Natural killer cell (primary cell): ENCODE measurements at regions not wholly inside any gene's neighbourhood (a gene's known extent, or its start where the extent isn't known, plus 50 kb on each side); places are given as distances from the start of the nearest gene placed in this dataset.

Experiments used
- ATAC-seq, 3 donors: fragments of 150-1000 bp in 2 of 3; fragments of 200-7000 bp in 1 of 3; cut with Tn5 transposase; 1 replicate in 1 of 3; 2 replicates in 2 of 3; pipeline ENCODE4 v1.10.0; 2021; ENCODE audit warnings: mild to moderate bottlenecking in 2 of 3, moderate library complexity in 2 of 3
- DNase-seq, 2 donors: peaks; one replicate each; pipeline versions ENCODE4 v3.0.0 to v3.0.0-alpha.2; 2013 to 2021; ENCODE audit warnings: mixed read lengths in 1 of 2
- H3K27ac ChIP-seq: one replicate; pipeline ENCODE4 v1.5.1; 2013; ENCODE audit warnings: mild to moderate bottlenecking, low read length
- H3K27me3 ChIP-seq: one replicate; pipeline ENCODE4 v1.6.1; 2013; ENCODE audit warnings: low read length; ENCODE audit not compliant: control insufficient read depth, insufficient read depth
- H3K36me3 ChIP-seq: one replicate; pipeline ENCODE4 v1.6.1; 2013; ENCODE audit warnings: low read length; ENCODE audit not compliant: control insufficient read depth, insufficient read depth
- H3K4me1 ChIP-seq: one replicate; pipeline ENCODE4 v1.6.1; 2013; ENCODE audit warnings: low read length; ENCODE audit not compliant: control insufficient read depth, insufficient read depth
- H3K4me3 ChIP-seq: one replicate; pipeline ENCODE4 v1.5.1; 2013; ENCODE audit warnings: low read length
- H3K9me3 ChIP-seq: one replicate; pipeline ENCODE4 v1.6.1; 2013; ENCODE audit warnings: low read length; ENCODE audit not compliant: control insufficient read depth, insufficient read depth
- H3K27ac Mint-ChIP-seq, 2 donors: one replicate each; pipeline ENCODE4 v1.8.0; 2022; ENCODE audit warnings: mild to moderate bottlenecking in 2 of 2, mixed read lengths in 2 of 2, moderate library complexity in 1 of 2
- H3K27me3 Mint-ChIP-seq, 2 donors: one replicate each; pipeline ENCODE4 v1.8.0; 2022; ENCODE audit warnings: low read depth in 2 of 2, mixed read lengths in 2 of 2
- H3K36me3 Mint-ChIP-seq: one replicate; pipeline ENCODE4 v1.8.0; 2022; ENCODE audit warnings: mixed read lengths
- H3K4me1 Mint-ChIP-seq, 2 donors: one replicate each; pipeline ENCODE4 v1.8.0; 2022; ENCODE audit warnings: mixed read lengths in 2 of 2
- H3K4me3 Mint-ChIP-seq: one replicate; pipeline ENCODE4 v1.8.0; 2022; ENCODE audit warnings: mild to moderate bottlenecking, moderate library complexity, mixed read lengths
- H3K9me3 Mint-ChIP-seq, 2 donors: one replicate each; pipeline ENCODE4 v1.8.0; 2022; ENCODE audit warnings: mixed read lengths in 2 of 2
- WGBS: methylation state at CpG from one replicate; pipeline ENCODE4 v1.1.7; 2013; ENCODE audit warnings: missing lambda C conversion rate; ENCODE audit not compliant: insufficient coverage; 5-methylcytosine and 5-hydroxymethylcytosine counted together
- intact Hi-C: fragments of 100-400 bp; cut with micrococcal nuclease; formaldehyde crosslinking; loops from one replicate; pipeline ENCODE4 v1.14.2; 2022
- TF ChIP-seq, protein P1 (sequence below): fragments of 200-600 bp; IDR thresholded peaks from one replicate; pipeline ENCODE4 v1.8.0; 2022; ENCODE audit warnings: antibody characterized with exemption

DNA sequence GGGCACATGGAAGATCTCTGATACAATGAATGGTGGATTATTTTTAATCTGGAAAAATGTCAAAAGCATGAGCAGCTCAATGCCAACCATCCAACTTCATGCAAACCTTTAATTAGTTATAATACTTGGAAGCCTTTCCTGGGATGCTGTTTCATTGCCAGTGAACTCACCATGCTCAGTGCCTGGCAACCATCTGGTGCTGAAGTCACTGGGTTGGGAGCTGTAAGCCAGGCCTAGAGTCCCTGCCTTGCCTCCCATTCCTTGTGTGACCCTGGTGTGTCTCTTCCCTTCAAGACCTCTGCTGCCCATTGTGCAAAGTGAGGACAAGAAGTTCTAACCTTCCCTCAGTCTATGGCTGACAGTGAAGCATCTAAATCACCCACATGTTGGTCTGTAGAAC, 458.7 kb downstream of the RNF144A start:
- H3K36me3 ChIP-seq: no peaks in the 10 kb centered on the region
- DNase-seq (no peak), ATAC-seq (no peak)
- H3K36me3 Mint-ChIP-seq: no peaks in the 10 kb centered on the region
- no peak overlapping the region for H3K4me3 Mint-ChIP-seq
- no peak overlapping the region for H3K27ac Mint-ChIP-seq
- no peaks in the 10 kb centered on the region for H3K9me3 ChIP-seq
- H3K27me3 Mint-ChIP-seq: peaks cover 11 to 21% of the 10 kb centered on the region in 2 donors
- H3K4me1 Mint-ChIP-seq: no peaks in the 10 kb centered on the region
- H3K4me1 ChIP-seq: no peaks in the 10 kb centered on the region
- H3K27ac ChIP-seq: no peak overlapping the region
- TF ChIP-seq, protein P1, sequence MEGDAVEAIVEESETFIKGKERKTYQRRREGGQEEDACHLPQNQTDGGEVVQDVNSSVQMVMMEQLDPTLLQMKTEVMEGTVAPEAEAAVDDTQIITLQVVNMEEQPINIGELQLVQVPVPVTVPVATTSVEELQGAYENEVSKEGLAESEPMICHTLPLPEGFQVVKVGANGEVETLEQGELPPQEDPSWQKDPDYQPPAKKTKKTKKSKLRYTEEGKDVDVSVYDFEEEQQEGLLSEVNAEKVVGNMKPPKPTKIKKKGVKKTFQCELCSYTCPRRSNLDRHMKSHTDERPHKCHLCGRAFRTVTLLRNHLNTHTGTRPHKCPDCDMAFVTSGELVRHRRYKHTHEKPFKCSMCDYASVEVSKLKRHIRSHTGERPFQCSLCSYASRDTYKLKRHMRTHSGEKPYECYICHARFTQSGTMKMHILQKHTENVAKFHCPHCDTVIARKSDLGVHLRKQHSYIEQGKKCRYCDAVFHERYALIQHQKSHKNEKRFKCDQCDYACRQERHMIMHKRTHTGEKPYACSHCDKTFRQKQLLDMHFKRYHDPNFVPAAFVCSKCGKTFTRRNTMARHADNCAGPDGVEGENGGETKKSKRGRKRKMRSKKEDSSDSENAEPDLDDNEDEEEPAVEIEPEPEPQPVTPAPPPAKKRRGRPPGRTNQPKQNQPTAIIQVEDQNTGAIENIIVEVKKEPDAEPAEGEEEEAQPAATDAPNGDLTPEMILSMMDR: no peak
- no peaks in the 10 kb centered on the region for H3K27me3 ChIP-seq
- intact Hi-C loops: no loop called here
- no peak overlapping the region for H3K4me3 ChIP-seq
- no peaks in the 10 kb centered on the region for H3K9me3 Mint-ChIP-seq

GRCh38 chr2:7377916-7378569, 460.8 kb downstream of the RNF144A start:
- H3K4me1 ChIP-seq: no peaks in the 10 kb centered on the region
- no peaks in the 10 kb centered on the region for H3K9me3 ChIP-seq
- H3K4me1 Mint-ChIP-seq: no peaks in the 10 kb centered on the region
- H3K4me3 ChIP-seq: no peak overlapping the region
- no peak for DNase-seq
- no peaks in the 10 kb centered on the region for H3K27me3 ChIP-seq
- peaks cover 13 to 18% of the 10 kb centered on the region in 2 donors for H3K27me3 Mint-ChIP-seq
- intact Hi-C loops: no loop called here
- no peak overlapping the region for H3K4me3 Mint-ChIP-seq
- no peaks in the 10 kb centered on the region for H3K36me3 Mint-ChIP-seq
- H3K27ac ChIP-seq: no peak overlapping the region
- no peak overlapping the region for H3K27ac Mint-ChIP-seq
- H3K9me3 Mint-ChIP-seq: no peaks in the 10 kb centered on the region
- TF ChIP-seq, protein P1: no peak
- H3K36me3 ChIP-seq: no peaks in the 10 kb centered on the region
- WGBS: 68% methylated on average over 12 of the region's 12 CpGs
- ATAC-seq: no peak

DNA sequence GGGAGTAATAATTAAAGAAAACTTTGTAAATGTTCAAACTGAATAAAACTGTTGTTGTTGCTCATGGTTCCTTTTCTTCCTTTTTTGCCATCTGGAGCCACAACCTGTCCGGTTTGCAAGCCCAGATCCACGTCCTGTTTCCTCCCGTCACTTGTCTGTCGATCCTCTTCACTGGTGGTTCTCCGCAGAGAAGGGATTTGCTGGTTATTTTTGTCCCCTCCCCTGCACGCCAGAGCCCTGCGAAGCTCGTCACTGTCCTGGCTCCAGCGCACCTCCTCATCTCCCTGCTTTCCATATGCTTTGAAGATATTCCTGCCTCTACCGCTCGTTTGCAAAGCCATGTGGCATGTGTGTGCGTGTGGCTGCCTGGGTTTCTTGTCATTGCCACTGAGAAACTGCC, 461.4 kb downstream of the RNF144A start:
- Mint-ChIP-seq H3K36me3 (no peaks in the 10 kb centered on the region), H3K9me3 (no peaks in the 10 kb centered on the region), H3K4me3 (no peak overlapping the region), H3K27me3 (peaks cover 17 to 20% of the 10 kb centered on the region in 2 donors), H3K4me1 (no peaks in the 10 kb centered on the region), H3K27ac (no peak overlapping the region)
- no peak for DNase-seq
- Histone ChIP-seq H3K27ac (no peak overlapping the region), H3K27me3 (no peaks in the 10 kb centered on the region), H3K4me1 (no peaks in the 10 kb centered on the region), H3K36me3 (no peaks in the 10 kb centered on the region), H3K9me3 (no peaks in the 10 kb centered on the region), H3K4me3 (no peak overlapping the region)
- no peak for ATAC-seq
- intact Hi-C loops: no loop called here
- WGBS: 40% methylated on average over 12 of the region's 12 CpGs
- TF ChIP-seq, protein P1: no peak

DNA sequence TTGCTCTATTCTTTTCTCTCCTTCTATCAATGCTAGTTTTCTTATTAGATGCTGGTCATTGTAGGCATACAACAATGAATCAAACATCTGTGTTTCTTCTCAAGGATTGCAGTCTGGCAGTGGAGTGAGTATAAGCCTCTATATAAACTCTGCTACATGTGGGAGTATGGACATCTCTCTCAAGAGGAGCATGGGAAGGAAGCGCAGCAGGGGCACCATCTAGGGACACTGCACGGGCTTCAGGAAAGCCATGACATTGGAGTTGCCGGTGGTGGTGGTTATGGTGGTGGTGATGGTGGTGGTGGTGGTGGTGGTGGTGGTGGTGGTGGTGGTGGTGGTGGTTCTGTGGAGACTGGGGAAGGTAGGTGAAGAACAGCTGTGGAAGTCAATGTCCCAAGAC, 462.6 kb downstream of the RNF144A start:
- ATAC-seq (no peak), DNase-seq (no peak)
- intact Hi-C loops: no loop called here
- 83% methylated on average over 3 of the region's 3 CpGs for WGBS
- Mint-ChIP-seq H3K27ac (no peak overlapping the region), H3K4me1 (no peaks in the 10 kb centered on the region), H3K9me3 (no peaks in the 10 kb centered on the region), H3K27me3 (peaks cover 19 to 24% of the 10 kb centered on the region in 2 donors), H3K4me3 (no peak overlapping the region), H3K36me3 (no peaks in the 10 kb centered on the region)
- Histone ChIP-seq H3K9me3 (no peaks in the 10 kb centered on the region), H3K27me3 (no peaks in the 10 kb centered on the region), H3K27ac (no peak overlapping the region), H3K4me3 (no peak overlapping the region), H3K36me3 (no peaks in the 10 kb centered on the region), H3K4me1 (no peaks in the 10 kb centered on the region)
- TF ChIP-seq, protein P1: no peak
